ENCODE measurements at regions not wholly inside any gene's neighbourhood (a gene's known extent, or its start where the extent isn't known, plus 50 kb on each side); places are given as distances from the start of the nearest gene placed in this dataset.
"Not testable (repeated sequence)": the region's sequence is repeated elsewhere in the genome, so short reads cannot be mapped to it uniquely, and the experiment has no call there.

DNA sequence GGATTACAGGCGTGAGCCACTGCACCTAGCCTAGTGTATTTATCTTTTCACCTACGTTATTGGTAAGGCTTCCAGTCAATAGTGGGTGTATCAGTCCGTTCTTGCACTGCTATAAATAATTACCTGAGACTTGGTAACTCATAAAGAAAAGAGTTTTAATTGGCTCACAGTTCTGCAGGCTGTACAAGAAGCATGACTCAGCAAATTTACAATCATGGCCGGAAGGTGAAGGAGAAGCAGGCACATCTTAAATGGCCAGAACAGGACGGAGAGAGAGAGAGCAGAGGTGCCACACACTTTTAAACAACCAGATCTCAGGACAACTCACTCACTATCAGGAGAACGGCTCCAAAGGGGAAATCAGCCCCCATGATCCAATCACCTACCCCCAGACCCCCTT lies 873.3 kb upstream of the AUTS2 start:
- no peaks in the 10 kb centered on the region for H3K36me3 ChIP-seq
- H3K27ac ChIP-seq = no peak overlapping the region
- no peaks in the 10 kb centered on the region for H3K27me3 ChIP-seq
- DNase-seq (no peak), ATAC-seq (ENCODE audit: low FRiP score in 2 of 2) (no peak)
- H3K4me1 ChIP-seq = no peaks in the 10 kb centered on the region
- no peaks in the 10 kb centered on the region for H3K9me3 ChIP-seq
- TF ChIP-seq POLR2AphosphoS5 (IDR thresholded peaks at IDR 0.05) (no peak), POLR2A (IDR thresholded peaks at IDR 0.05) (no peak), EP300 (IDR thresholded peaks at IDR 0.05) (no peak)
- TF ChIP-seq, protein P1, sequence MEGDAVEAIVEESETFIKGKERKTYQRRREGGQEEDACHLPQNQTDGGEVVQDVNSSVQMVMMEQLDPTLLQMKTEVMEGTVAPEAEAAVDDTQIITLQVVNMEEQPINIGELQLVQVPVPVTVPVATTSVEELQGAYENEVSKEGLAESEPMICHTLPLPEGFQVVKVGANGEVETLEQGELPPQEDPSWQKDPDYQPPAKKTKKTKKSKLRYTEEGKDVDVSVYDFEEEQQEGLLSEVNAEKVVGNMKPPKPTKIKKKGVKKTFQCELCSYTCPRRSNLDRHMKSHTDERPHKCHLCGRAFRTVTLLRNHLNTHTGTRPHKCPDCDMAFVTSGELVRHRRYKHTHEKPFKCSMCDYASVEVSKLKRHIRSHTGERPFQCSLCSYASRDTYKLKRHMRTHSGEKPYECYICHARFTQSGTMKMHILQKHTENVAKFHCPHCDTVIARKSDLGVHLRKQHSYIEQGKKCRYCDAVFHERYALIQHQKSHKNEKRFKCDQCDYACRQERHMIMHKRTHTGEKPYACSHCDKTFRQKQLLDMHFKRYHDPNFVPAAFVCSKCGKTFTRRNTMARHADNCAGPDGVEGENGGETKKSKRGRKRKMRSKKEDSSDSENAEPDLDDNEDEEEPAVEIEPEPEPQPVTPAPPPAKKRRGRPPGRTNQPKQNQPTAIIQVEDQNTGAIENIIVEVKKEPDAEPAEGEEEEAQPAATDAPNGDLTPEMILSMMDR (IDR thresholded peaks at IDR 0.05) = no peak
- no peak overlapping the region for H3K4me3 ChIP-seq
- WGBS, 2 donors = 62 to 65% methylated on average over 6 of the region's 6 CpGs

DNA sequence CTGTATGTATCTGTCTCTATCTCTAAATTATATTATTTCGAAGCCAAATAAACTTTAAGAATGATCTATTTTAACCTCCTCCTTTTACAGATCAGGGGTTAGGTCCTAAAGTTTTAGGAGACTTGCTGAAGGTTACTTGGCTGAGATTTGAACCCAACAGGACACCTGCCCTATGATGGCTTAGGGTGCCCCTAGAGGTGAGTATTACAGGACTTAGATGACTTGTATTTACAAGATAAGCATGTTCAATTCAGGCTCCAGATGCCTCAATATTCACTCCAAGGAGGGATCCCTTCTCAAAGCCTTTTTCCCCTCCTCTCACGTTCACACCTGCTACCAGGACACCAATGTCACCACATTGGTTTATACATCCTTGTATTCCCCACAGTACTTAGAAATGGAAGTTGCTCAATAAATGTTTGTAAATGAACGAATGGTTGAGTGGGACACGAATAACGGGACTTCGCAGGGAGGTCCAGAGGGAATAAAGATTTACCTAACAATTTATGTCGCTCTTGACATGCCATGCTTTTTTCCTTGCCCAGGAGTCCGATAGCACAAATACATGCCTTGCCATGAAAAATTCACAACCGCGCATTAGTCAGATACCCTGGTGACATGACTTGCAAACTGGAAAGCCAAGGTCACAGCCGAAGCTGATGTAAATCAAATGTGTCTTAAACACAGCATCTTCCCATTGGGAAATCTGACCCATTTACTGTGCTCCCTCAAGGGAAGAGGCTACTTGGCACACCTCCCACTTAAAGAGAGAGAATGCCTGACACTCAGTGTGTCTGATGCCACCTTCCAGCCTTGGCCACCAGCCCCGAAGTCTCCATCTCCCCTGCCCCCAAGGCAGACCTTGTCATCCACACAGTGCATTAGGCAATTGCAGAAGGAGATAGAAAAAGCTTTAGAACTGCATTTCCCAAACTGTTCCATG lies 872.2 kb upstream of the AUTS2 start:
- no peaks in the 10 kb centered on the region for H3K27me3 ChIP-seq
- no peak overlapping the region for H3K27ac ChIP-seq
- 86 to 88% methylated on average over 12 of the region's 12 CpGs for WGBS, 2 donors
- H3K36me3 ChIP-seq = no peaks in the 10 kb centered on the region
- H3K4me1 ChIP-seq = no peaks in the 10 kb centered on the region
- TF ChIP-seq EP300 (IDR thresholded peaks at IDR 0.05) (no peak), POLR2AphosphoS5 (IDR thresholded peaks at IDR 0.05) (no peak), POLR2A (IDR thresholded peaks at IDR 0.05) (no peak)
- TF ChIP-seq, protein P1 (IDR thresholded peaks at IDR 0.05) = no peak
- H3K4me3 ChIP-seq = no peak overlapping the region
- H3K9me3 ChIP-seq = no peaks in the 10 kb centered on the region
- DNase-seq = no peak
- ATAC-seq (ENCODE audit: low FRiP score in 2 of 2) = no peak

DNA sequence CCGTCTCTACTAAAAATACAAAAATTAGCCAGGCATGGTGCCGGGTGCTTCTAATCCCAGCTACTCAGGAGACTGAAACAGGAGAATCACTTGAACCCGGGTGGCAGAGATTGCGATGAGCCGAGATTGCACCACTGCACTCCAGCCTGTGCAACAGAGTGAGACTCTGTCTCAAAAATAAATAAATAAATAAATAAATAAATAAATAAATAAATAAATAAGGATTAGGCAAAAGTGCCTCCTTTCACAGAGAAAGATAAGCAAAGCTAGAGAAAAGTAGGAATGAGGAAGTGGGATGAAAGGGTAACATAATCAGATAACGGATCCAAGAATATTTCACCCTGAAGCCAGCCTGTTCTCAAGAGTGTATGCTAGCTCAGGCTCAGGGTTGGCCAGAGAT lies 869.6 kb upstream of the AUTS2 start:
- not testable (repeated sequence) for H3K4me3 ChIP-seq; H3K4me1 ChIP-seq; H3K27ac ChIP-seq; DNase-seq; H3K27me3 ChIP-seq; ATAC-seq (ENCODE audit: low FRiP score in 2 of 2); H3K9me3 ChIP-seq; H3K36me3 ChIP-seq
- WGBS, 2 donors = 85 to 86% methylated on average over 6 of the region's 6 CpGs

DNA sequence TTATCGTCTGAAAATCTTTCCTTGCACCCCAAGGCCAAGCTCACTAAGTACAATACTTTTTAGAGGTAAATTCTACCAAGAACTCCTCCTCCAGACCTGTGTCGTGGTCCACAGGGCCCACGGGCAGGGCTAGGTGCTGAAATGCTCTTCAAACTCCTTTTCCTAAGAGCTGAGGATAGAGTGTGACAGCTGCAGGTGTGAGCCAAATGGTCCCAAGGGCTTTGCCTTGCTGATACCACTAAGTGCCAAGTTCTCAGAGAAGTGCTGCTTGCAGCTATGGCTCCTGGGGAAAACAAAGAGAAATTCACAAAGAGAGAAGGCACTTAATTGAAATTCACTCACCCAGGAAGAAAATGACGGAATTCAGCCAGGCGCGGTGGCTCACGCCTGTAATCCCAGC lies 868.9 kb upstream of the AUTS2 start:
- H3K4me3 ChIP-seq = no peak overlapping the region
- no peak overlapping the region for H3K27ac ChIP-seq
- no peaks in the 10 kb centered on the region for H3K9me3 ChIP-seq
- H3K36me3 ChIP-seq = no peaks in the 10 kb centered on the region
- H3K4me1 ChIP-seq = no peaks in the 10 kb centered on the region
- no peaks in the 10 kb centered on the region for H3K27me3 ChIP-seq
- 76 to 86% methylated on average over 7 of the region's 7 CpGs for WGBS, 2 donors
- ATAC-seq (ENCODE audit: low FRiP score in 2 of 2) = no peak
- DNase-seq = no peak
- TF ChIP-seq, protein P1 (IDR thresholded peaks at IDR 0.05) = no peak
- TF ChIP-seq POLR2A (IDR thresholded peaks at IDR 0.05) (no peak), EP300 (IDR thresholded peaks at IDR 0.05) (no peak), POLR2AphosphoS5 (IDR thresholded peaks at IDR 0.05) (no peak)

DNA sequence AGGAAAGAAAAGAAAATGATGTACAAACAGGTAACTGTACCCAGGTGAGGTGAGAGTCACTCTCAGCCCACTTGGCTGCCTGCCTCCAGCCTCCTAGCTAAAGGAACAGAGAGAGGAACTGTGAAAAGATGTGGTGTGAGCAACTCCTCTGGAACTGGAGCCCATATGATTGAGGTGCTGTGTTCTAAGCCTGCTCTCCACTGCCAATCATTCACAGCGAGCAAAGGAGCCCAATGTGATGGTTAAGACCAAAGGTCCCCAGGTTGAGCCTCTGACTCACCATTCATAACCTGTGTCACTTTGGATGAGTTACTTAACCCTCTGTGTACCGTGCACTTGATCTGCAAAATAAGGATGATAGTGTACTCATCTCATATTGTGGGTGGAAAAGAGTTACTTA lies 868.1 kb upstream of the AUTS2 start:
- 68 to 77% methylated on average over 2 of the region's 2 CpGs for WGBS, 2 donors
- ATAC-seq (ENCODE audit: low FRiP score in 2 of 2) = no peak

More for the DNA sequence above, 868.1 kb upstream of the AUTS2 start:
- Histone ChIP-seq H3K27ac (no peak overlapping the region), H3K4me3 (no peak overlapping the region), H3K9me3 (no peaks in the 10 kb centered on the region), H3K4me1 (no peaks in the 10 kb centered on the region), H3K27me3 (no peaks in the 10 kb centered on the region), H3K36me3 (no peaks in the 10 kb centered on the region)
- no peak for DNase-seq
- TF ChIP-seq POLR2AphosphoS5 (IDR thresholded peaks at IDR 0.05) (no peak), POLR2A (IDR thresholded peaks at IDR 0.05) (no peak), EP300 (IDR thresholded peaks at IDR 0.05) (no peak)
- TF ChIP-seq, protein P1 (IDR thresholded peaks at IDR 0.05) = no peak
